Panc1 (cell line): ENCODE measurements at regions not wholly inside any gene's neighbourhood (a gene's known extent, or its start where the extent isn't known, plus 50 kb on each side); places are given as distances from the start of the nearest gene placed in this dataset.

ENCODE experiments used
- CTCF ChIP-seq: fragments of 450-650 bp; IDR thresholded peaks from 2 replicates; pipeline ENCODE4 v1.5.1; 2017; ENCODE audit warnings: mild to moderate bottlenecking
- TCF7L2 ChIP-seq: IDR thresholded peaks from 2 replicates; pipeline ENCODE4 v1.6.1; 2011; ENCODE audit warnings: mild to moderate bottlenecking, low read depth, low read length, inconsistent platforms

GRCh38 chr15:96972201-96972600, 641.7 kb downstream of the NR2F2 start:
- TF ChIP-seq CTCF (no peak), TCF7L2 (no peak)
